Activated CD4-positive, alpha-beta T cell treated with anti-CD3 and anti-CD28 coated beads, Interleukin-2, amount 50 U/mL, for 16 hours (primary cell): ENCODE measurements at regions not wholly inside any gene's neighbourhood (a gene's known extent, or its start where the extent isn't known, plus 50 kb on each side); places are given as distances from the start of the nearest gene placed in this dataset.

Source experiments
- DNase-seq: peaks from one replicate; pipeline ENCODE4 v3.0.0-alpha.2; 2020

- DNase-seq: no peak
These were observed 290.0 kb downstream of the PRL start for GRCh38 chr6:22006795-22007194.

GRCh38 chr6:22007469-22007868 lies 289.4 kb downstream of the PRL start:
- no peak for DNase-seq

GRCh38 chr6:22008248-22008836 lies 288.5 kb downstream of the PRL start:
- no peak for DNase-seq

GRCh38 chr6:22010102-22010501 lies 286.7 kb downstream of the PRL start:
- no peak for DNase-seq

- no peak for DNase-seq
These were observed 281.6 kb downstream of the PRL start for GRCh38 chr6:22015216-22015615.

GRCh38 chr6:22015944-22016343 lies 280.9 kb downstream of the PRL start:
- no peak for DNase-seq

- no peak for DNase-seq
These were observed 279.6 kb downstream of the PRL start for GRCh38 chr6:22017272-22017671.

- no peak for DNase-seq
These were observed 279.1 kb downstream of the PRL start for GRCh38 chr6:22017766-22018165.

GRCh38 chr6:22019857-22020256 lies 277.0 kb downstream of the PRL start:
- DNase-seq: no peak

- DNase-seq: no peak
These were observed 276.4 kb downstream of the PRL start for GRCh38 chr6:22020299-22021003.

GRCh38 chr6:22021966-22022365 lies 274.9 kb downstream of the PRL start:
- DNase-seq: no peak

GRCh38 chr6:22023937-22024336 lies 272.9 kb downstream of the PRL start:
- DNase-seq: no peak

GRCh38 chr6:22024973-22025467 lies 271.8 kb downstream of the PRL start:
- DNase-seq: no peak

- peak; percentile 27 for DNase-seq
These were observed 271.2 kb downstream of the PRL start for GRCh38 chr6:22025468-22026163.

- no peak for DNase-seq
These were observed 270.6 kb downstream of the PRL start for GRCh38 chr6:22026164-22026678.

GRCh38 chr6:22027040-22027725 lies 269.7 kb downstream of the PRL start:
- DNase-seq: no peak

GRCh38 chr6:22028403-22029090 lies 268.3 kb downstream of the PRL start:
- no peak for DNase-seq

GRCh38 chr6:22029171-22029570 lies 267.7 kb downstream of the PRL start:
- no peak for DNase-seq

- DNase-seq: no peak
These were observed 265.9 kb downstream of the PRL start for GRCh38 chr6:22030730-22031619.

- no peak for DNase-seq
These were observed 261.1 kb downstream of the PRL start for GRCh38 chr6:22035690-22036089.

GRCh38 chr6:22036275-22036674 lies 260.6 kb downstream of the PRL start:
- no peak for DNase-seq

GRCh38 chr6:22036699-22037098 lies 260.1 kb downstream of the PRL start:
- no peak for DNase-seq
